ENCODE measurements at regions not wholly inside any gene's neighbourhood (a gene's known extent, or its start where the extent isn't known, plus 50 kb on each side); places are given as distances from the start of the nearest gene placed in this dataset.

DNA sequence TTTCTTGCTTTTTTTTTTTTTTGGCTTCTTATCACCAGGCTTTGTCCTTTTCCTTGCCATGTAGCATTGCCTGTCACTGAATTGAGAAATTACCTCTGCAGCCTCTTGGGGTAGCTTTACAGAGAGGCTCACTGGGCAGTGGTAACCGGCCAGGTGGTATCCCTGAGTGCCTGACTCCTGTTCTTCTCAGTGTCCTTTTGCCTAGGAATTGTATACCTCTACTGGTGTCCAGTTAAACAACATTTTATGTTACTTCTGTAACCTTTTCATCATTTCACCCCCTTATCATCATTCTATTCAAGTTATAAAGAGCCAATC is 523.9 kb downstream of the BCL11A start:
- TF ChIP-seq, protein P1, sequence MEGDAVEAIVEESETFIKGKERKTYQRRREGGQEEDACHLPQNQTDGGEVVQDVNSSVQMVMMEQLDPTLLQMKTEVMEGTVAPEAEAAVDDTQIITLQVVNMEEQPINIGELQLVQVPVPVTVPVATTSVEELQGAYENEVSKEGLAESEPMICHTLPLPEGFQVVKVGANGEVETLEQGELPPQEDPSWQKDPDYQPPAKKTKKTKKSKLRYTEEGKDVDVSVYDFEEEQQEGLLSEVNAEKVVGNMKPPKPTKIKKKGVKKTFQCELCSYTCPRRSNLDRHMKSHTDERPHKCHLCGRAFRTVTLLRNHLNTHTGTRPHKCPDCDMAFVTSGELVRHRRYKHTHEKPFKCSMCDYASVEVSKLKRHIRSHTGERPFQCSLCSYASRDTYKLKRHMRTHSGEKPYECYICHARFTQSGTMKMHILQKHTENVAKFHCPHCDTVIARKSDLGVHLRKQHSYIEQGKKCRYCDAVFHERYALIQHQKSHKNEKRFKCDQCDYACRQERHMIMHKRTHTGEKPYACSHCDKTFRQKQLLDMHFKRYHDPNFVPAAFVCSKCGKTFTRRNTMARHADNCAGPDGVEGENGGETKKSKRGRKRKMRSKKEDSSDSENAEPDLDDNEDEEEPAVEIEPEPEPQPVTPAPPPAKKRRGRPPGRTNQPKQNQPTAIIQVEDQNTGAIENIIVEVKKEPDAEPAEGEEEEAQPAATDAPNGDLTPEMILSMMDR (IDR thresholded peaks at IDR 0.05): no peak
- no peak for TF ChIP-seq POLR2A (IDR thresholded peaks at IDR 0.05)

Measured in Peyer's patch (tissue), 4 donors.